ENCODE measurements at regions not wholly inside any gene's neighbourhood (a gene's known extent, or its start where the extent isn't known, plus 50 kb on each side); places are given as distances from the start of the nearest gene placed in this dataset.

- TF ChIP-seq EZH2phosphoT487 (IDR thresholded peaks at IDR 0.05; ENCODE audit: low read depth, severe bottlenecking, unreplicated experiment) (no peak), CTCF (IDR thresholded peaks at IDR 0.05; ENCODE audit: poor library complexity) (no peak)
These were observed 74.7 kb downstream of the PTTG1 start for GRCh38 chr5:160496334-160496733.
